SK-N-MC (cell line): ENCODE measurements at regions not wholly inside any gene's neighbourhood (a gene's known extent, or its start where the extent isn't known, plus 50 kb on each side); places are given as distances from the start of the nearest gene placed in this dataset.

Experiments
- EZH2 ChIP-seq: fragments of 200-600 bp; sonication (generic); IDR thresholded peaks from one replicate; pipeline ENCODE4 v1.6.1; 2017; ENCODE audit warnings: antibody characterized with exemption
- POLR2AphosphoS5 ChIP-seq: IDR thresholded peaks from 2 replicates; pipeline ENCODE4 v1.6.1; 2012; ENCODE audit warnings: mild to moderate bottlenecking, low read depth, low read length, borderline replicate concordance

- TF ChIP-seq POLR2AphosphoS5: no peak
- no peak for TF ChIP-seq EZH2
Measured at GRCh38 chr20:39150501-39150900, 188.4 kb downstream of the DHX35 start.
